SK-N-SH (cell line): ENCODE measurements at regions not wholly inside any gene's neighbourhood (a gene's known extent, or its start where the extent isn't known, plus 50 kb on each side); places are given as distances from the start of the nearest gene placed in this dataset.

Experiments
- CTCF ChIA-PET: fragments of 300-600, 350-600 bp; formaldehyde crosslinking; extraction: SDS; loops from one replicate; lab custom pipeline; 2021; lab: Yijun Ruan, JAX
- POLR2A ChIA-PET: fragments of 350-600 bp; sonication (Branson Sonifier 250); formaldehyde crosslinking; extraction: SDS; loops from one replicate; lab custom pipeline; 2020; ENCODE audit warnings: antibody characterized with exemption, inconsistent platforms; lab: Yijun Ruan, JAX
- DNase-seq: peaks from one replicate; pipeline ENCODE4 v3.0.0; 2012
- H2AFZ ChIP-seq: fragments of 200-600 bp; sonication (generic); 2 replicates; pipeline ENCODE4 v1.8.1; 2016; ENCODE audit warnings: antibody characterized with exemption, mild to moderate bottlenecking, low read depth
- H3F3A ChIP-seq: fragments of 200-600 bp; sonication (generic); replicated peaks from 2 replicates; pipeline ENCODE3; 2016; ENCODE audit warnings: antibody characterized with exemption, mild to moderate bottlenecking; ENCODE audit not compliant: insufficient read depth
- H3K27ac ChIP-seq, 2 experiments: fragments of 200-500 bp in 1 of 2; fragments of 200-600 bp in 1 of 2; sonication (Bioruptor generic) in 1 of 2; sonication (generic), shearing (Covaris generic) in 1 of 2; 2 replicates each; pipeline versions ENCODE4 v1.5.1 to v1.6.1; 2014 to 2016; ENCODE audit warnings: low read depth in 2 of 2, inconsistent platforms in 1 of 2, low read length in 1 of 2, mild to moderate bottlenecking in 1 of 2, mixed read lengths in 1 of 2
- H3K27me3 ChIP-seq: fragments of 200-600 bp; sonication (generic), shearing (Covaris generic); 2 replicates; pipeline ENCODE4 v1.6.1; 2016; ENCODE audit warnings: mixed run types; ENCODE audit not compliant: insufficient read depth
- H3K36me3 ChIP-seq, 2 experiments: fragments of 200-500 bp in 1 of 2; fragments of 200-600 bp in 1 of 2; sonication (Bioruptor generic) in 1 of 2; sonication (generic) in 1 of 2; replicated peaks in 1 of 2; 2 replicates each; pipeline versions ENCODE3 to v1.5.1; 2014 to 2016; ENCODE audit warnings: low read length in 1 of 2, mild to moderate bottlenecking in 1 of 2; ENCODE audit not compliant: insufficient read depth in 2 of 2, control insufficient read depth in 1 of 2
- H3K4me1 ChIP-seq, 2 experiments: fragments of 200-500 bp in 1 of 2; fragments of 200-600 bp in 1 of 2; sonication (Bioruptor generic) in 1 of 2; sonication (generic), shearing (Covaris generic) in 1 of 2; 2 replicates each; pipeline versions ENCODE4 v1.5.1 to v1.6.1; 2014 to 2016; ENCODE audit warnings: low read depth in 1 of 2, low read length in 1 of 2, mixed run types in 1 of 2; ENCODE audit not compliant: insufficient read depth in 2 of 2, control insufficient read depth in 1 of 2
- H3K4me2 ChIP-seq: fragments of 200-600 bp; sonication (generic), shearing (Covaris generic); 2 replicates; pipeline ENCODE4 v1.6.1; 2017; ENCODE audit warnings: mixed run types
- H3K4me3 ChIP-seq, 2 experiments: fragments of 200-500 bp in 1 of 2; fragments of 200-600 bp in 1 of 2; sonication (Bioruptor generic) in 1 of 2; sonication (generic), shearing (Covaris generic) in 1 of 2; 2 replicates each; pipeline versions ENCODE4 v1.5.1 to v1.8.1; 2014 to 2016; ENCODE audit warnings: low read depth in 2 of 2, inconsistent platforms in 1 of 2, low read length in 1 of 2, mild to moderate bottlenecking in 1 of 2, mixed read lengths in 1 of 2, moderate library complexity in 1 of 2
- H3K79me2 ChIP-seq: fragments of 200-600 bp; sonication (generic); 2 replicates; pipeline ENCODE4 v1.8.1; 2017; ENCODE audit warnings: mild to moderate bottlenecking; ENCODE audit not compliant: insufficient read depth
- H3K9ac ChIP-seq: fragments of 200-600 bp; sonication (generic); 2 replicates; pipeline ENCODE4 v1.6.1; 2017; ENCODE audit warnings: mixed run types
- H3K9me2 ChIP-seq: fragments of 200-600 bp; sonication (generic); 2 replicates; pipeline ENCODE4 v1.6.1; 2017; ENCODE audit warnings: mixed run types
- H3K9me3 ChIP-seq: fragments of 200-600 bp; sonication (generic); 2 replicates; pipeline ENCODE4 v1.6.1; 2017; ENCODE audit warnings: mixed run types, mild to moderate bottlenecking, moderate library complexity
- H4K20me1 ChIP-seq: fragments of 200-600 bp; sonication (generic); 2 replicates; pipeline ENCODE4 v1.6.1; 2017; ENCODE audit warnings: mild to moderate bottlenecking, mixed run types; ENCODE audit not compliant: insufficient read depth
- ELF1 ChIP-seq: IDR thresholded peaks from 2 replicates; pipeline ENCODE4 v1.4.0; 2012
- EP300 ChIP-seq, 2 experiments: IDR thresholded peaks; 2 replicates each; pipeline versions ENCODE4 v1.4.0 to v1.6.1; 2012; ENCODE audit warnings: borderline replicate concordance in 1 of 2, low read depth in 1 of 2, low read length in 1 of 2
- FOXM1 ChIP-seq: IDR thresholded peaks from 2 replicates; pipeline ENCODE4 v1.4.0; 2012; ENCODE audit warnings: low read depth, mild to moderate bottlenecking
- JUND ChIP-seq: IDR thresholded peaks from 2 replicates; pipeline ENCODE4 v1.4.0; 2012
- MEF2A ChIP-seq: IDR thresholded peaks from 2 replicates; pipeline ENCODE4 v1.4.0; 2012; ENCODE audit warnings: low read depth, borderline replicate concordance
- MXI1 ChIP-seq: IDR thresholded peaks from 2 replicates; pipeline ENCODE4 v1.6.1; 2012; ENCODE audit warnings: mild to moderate bottlenecking, low read depth, low read length, improper control_type of control experiment
- NFIC ChIP-seq: IDR thresholded peaks from 2 replicates; pipeline ENCODE4 v1.4.0; 2012; ENCODE audit warnings: borderline replicate concordance
- NRF1 ChIP-seq: IDR thresholded peaks from 2 replicates; pipeline ENCODE4 v1.6.1; 2012; ENCODE audit warnings: low read depth, mild to moderate bottlenecking, low read length
- TAF1 ChIP-seq: IDR thresholded peaks from 2 replicates; pipeline ENCODE4 v1.6.1; 2012; ENCODE audit warnings: low read depth, mild to moderate bottlenecking, low read length, moderate library complexity, borderline replicate concordance
- TEAD4 ChIP-seq: IDR thresholded peaks from 2 replicates; pipeline ENCODE4 v1.4.0; 2012; ENCODE audit warnings: mild to moderate bottlenecking, borderline replicate concordance; ENCODE audit not compliant: insufficient read depth
- WGBS: methylation state at CpG from one replicate; pipeline ENCODE4 v1.1.6; 2017; ENCODE audit warnings: low lambda C conversion rate; 5-methylcytosine and 5-hydroxymethylcytosine counted together
- TF ChIP-seq, protein P1 (sequence below): IDR thresholded peaks from 2 replicates; pipeline ENCODE4 v1.4.0; 2012; ENCODE audit warnings: low read depth, borderline replicate concordance
- TF ChIP-seq, protein P2 (sequence below): IDR thresholded peaks from 2 replicates; pipeline ENCODE4 v1.4.0; 2012; ENCODE audit warnings: low read depth, borderline replicate concordance

DNA sequence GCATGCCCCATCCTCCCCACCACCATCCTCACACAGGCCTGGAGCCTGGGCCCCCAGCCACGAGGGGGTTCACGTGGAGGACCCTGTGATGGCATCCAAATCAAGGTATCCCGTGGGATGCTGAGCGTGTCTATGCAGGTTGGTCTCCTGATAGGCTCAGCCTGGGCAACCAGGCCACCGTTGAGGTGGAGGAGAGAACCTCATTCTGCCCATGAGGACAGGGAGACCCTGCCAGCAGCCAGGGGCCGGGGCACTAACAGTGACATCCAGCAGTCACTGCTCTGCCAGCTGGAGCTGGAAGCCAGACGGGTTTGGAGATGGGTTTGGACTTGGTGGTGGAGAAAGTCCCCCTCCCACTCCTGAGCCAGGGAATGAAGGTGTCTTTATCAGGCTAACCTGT is 582.8 kb downstream of the MATN1 start:
- DNase-seq = no peak
- Histone ChIP-seq H3K79me2 (no peaks in the 10 kb centered on the region), H3K4me1 (no peaks in the 10 kb centered on the region; a peak in 1 of 4 replicates), H3K9me2 (no peaks in the 10 kb centered on the region), H3K4me3 (no peak overlapping the region), H3K4me2 (no peak overlapping the region), H3K36me3 (no peaks in the 10 kb centered on the region), H2AFZ (no peak overlapping the region), H3K27ac (no peak overlapping the region), H4K20me1 (no peaks in the 10 kb centered on the region), H3K27me3 (no peaks in the 10 kb centered on the region), H3F3A (no peaks in the 10 kb centered on the region), H3K9ac (no peak overlapping the region), H3K9me3 (no peaks in the 10 kb centered on the region)
- 13% methylated on average over 3 of the region's 7 CpGs for WGBS
- CTCF ChIA-PET = interaction anchor here (0.7 to 1.0 kb wide), 2 partner anchors 29 to 240 kb away, joined by 3 read pairs; no protein-coding TSS in a partner anchor
- TF ChIP-seq, protein P1, sequence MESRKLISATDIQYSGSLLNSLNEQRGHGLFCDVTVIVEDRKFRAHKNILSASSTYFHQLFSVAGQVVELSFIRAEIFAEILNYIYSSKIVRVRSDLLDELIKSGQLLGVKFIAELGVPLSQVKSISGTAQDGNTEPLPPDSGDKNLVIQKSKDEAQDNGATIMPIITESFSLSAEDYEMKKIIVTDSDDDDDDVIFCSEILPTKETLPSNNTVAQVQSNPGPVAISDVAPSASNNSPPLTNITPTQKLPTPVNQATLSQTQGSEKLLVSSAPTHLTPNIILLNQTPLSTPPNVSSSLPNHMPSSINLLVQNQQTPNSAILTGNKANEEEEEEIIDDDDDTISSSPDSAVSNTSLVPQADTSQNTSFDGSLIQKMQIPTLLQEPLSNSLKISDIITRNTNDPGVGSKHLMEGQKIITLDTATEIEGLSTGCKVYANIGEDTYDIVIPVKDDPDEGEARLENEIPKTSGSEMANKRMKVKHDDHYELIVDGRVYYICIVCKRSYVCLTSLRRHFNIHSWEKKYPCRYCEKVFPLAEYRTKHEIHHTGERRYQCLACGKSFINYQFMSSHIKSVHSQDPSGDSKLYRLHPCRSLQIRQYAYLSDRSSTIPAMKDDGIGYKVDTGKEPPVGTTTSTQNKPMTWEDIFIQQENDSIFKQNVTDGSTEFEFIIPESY = no peak
- TF ChIP-seq JUND = no peak
- TF ChIP-seq MXI1 = no peak
- TF ChIP-seq NRF1 = no peak
- TF ChIP-seq EP300 (IDR thresholded peaks at IDR 0.05; ENCODE audit: borderline replicate concordance in 1 of 2, low read depth in 1 of 2, low read length in 1 of 2) = no peak
- no peak for TF ChIP-seq ELF1
- no peak for TF ChIP-seq MEF2A
- TF ChIP-seq FOXM1 = no peak
- TF ChIP-seq TAF1 = no peak
- POLR2A ChIA-PET = no interaction called here

DNA sequence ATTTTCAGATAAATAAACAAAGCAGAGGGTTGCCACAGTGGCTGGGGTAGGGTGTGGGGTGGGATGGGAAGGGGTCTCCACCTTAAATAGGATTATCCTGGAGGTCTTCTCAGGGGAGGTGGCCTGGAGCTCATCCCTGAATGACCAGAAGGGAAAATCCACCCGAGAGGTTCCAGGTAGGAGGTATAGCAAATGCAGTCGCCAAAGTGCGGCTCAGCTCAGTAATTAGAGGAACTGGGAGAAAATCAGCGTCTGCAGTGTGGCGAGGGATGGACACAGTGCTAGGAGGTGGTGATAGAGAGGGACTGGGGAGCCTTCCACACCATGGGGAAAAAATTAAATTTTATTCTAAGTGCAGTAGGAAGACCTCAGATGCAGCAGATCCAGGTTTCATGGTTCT is 584.5 kb downstream of the MATN1 start:
- ChIA-PET POLR2A (no interaction called here), CTCF (interaction anchor here (1.5 kb wide), 3 partner anchors 11 to 239 kb away, joined by 3 to 5 read pairs (median 3); no protein-coding TSS in a partner anchor)
- Histone ChIP-seq H3K9me2 (no peaks in the 10 kb centered on the region), H3K9ac (no peak overlapping the region), H3K36me3 (no peaks in the 10 kb centered on the region), H2AFZ (no peak overlapping the region), H3F3A (no peaks in the 10 kb centered on the region), H3K4me3 (no peak overlapping the region), H4K20me1 (no peaks in the 10 kb centered on the region), H3K79me2 (no peaks in the 10 kb centered on the region), H3K27me3 (no peaks in the 10 kb centered on the region), H3K9me3 (no peaks in the 10 kb centered on the region), H3K4me2 (no peak overlapping the region), H3K4me1 (peaks cover 0 to 15% of the 10 kb centered on the region in 2 experiments; a peak in 2 of 4 replicates), H3K27ac (no peak overlapping the region)
- DNase-seq = no peak
- WGBS = 44% methylated on average over 5 of the region's 5 CpGs
- TF ChIP-seq NFIC (no peak), TAF1 (no peak), TEAD4 (no peak)
- TF ChIP-seq, protein P2, sequence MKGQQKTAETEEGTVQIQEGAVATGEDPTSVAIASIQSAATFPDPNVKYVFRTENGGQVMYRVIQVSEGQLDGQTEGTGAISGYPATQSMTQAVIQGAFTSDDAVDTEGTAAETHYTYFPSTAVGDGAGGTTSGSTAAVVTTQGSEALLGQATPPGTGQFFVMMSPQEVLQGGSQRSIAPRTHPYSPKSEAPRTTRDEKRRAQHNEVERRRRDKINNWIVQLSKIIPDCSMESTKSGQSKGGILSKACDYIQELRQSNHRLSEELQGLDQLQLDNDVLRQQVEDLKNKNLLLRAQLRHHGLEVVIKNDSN = no peak
